K562 (cell line): ENCODE measurements at regions not wholly inside any gene's neighbourhood (a gene's known extent, or its start where the extent isn't known, plus 50 kb on each side); places are given as distances from the start of the nearest gene placed in this dataset.

Experiments
- ADNP ChIP-seq: fragments of 200-800 bp; sonication (Bioruptor generic); IDR thresholded peaks from 2 replicates; pipeline ENCODE4 v1.6.1; 2016; ENCODE audit warnings: missing genetic modification characterization, missing compliant biosample characterization
- GATAD2A ChIP-seq: fragments of 450-650 bp; IDR thresholded peaks from 2 replicates; pipeline ENCODE4 v1.6.1; 2017
- HMBOX1 ChIP-seq: sonication (generic); IDR thresholded peaks from 2 replicates; pipeline ENCODE4 v1.6.1; 2016
- SNIP1 ChIP-seq: fragments of 450-650 bp; IDR thresholded peaks from 2 replicates; pipeline ENCODE4 v1.7.1; 2017; ENCODE audit warnings: low read depth, mild to moderate bottlenecking
- THAP7 ChIP-seq: fragments of 250-450 bp; sonication (Bioruptor Pico); IDR thresholded peaks from 2 replicates; pipeline ENCODE4 v1.5.0; 2021
- ZNF253 ChIP-seq: fragments of 250-450 bp; sonication (Bioruptor Pico); conservative IDR thresholded peaks from 2 replicates; pipeline ENCODE4 v1.6.1; 2021; ENCODE audit warnings: mild to moderate bottlenecking
- ZNF512 ChIP-seq: IDR thresholded peaks from 2 replicates; pipeline ENCODE4 v1.6.1; 2016; ENCODE audit warnings: missing genetic modification characterization, missing compliant biosample characterization
- ZNF780A ChIP-seq: fragments of 250-450 bp; sonication (Bioruptor Pico); IDR thresholded peaks from 2 replicates; pipeline ENCODE4 v1.5.0; 2021; ENCODE audit warnings: mild to moderate bottlenecking
- ZZZ3 ChIP-seq: fragments of 450-650 bp; IDR thresholded peaks from 2 replicates; pipeline ENCODE4 v1.6.1; 2016; ENCODE audit warnings: antibody characterized with exemption, mild to moderate bottlenecking, moderate library complexity

GRCh38 chr11:26011474-26011873, 320.5 kb upstream of the ANO3 start (continued):
- TF ChIP-seq ZNF253 (CRISPR knock-in tag) (no peak), SNIP1 (no peak), HMBOX1 (no peak), GATAD2A (no peak), ZNF512 (tag) (no peak), ZZZ3 (no peak), ADNP (tag) (no peak), THAP7 (CRISPR knock-in tag) (no peak), ZNF780A (CRISPR knock-in tag) (no peak)
